ENCODE measurements at regions not wholly inside any gene's neighbourhood (a gene's known extent, or its start where the extent isn't known, plus 50 kb on each side); places are given as distances from the start of the nearest gene placed in this dataset.
"Not testable (repeated sequence)": the region's sequence is repeated elsewhere in the genome, so short reads cannot be mapped to it uniquely, and the experiment has no call there.

- Mint-ChIP-seq H3K27ac (peak overlapping the region; percentile 54), H3K4me3 (peak overlapping the region; percentile 43), H3K4me1 (ENCODE audit: low read depth) (peaks cover 38% of the 10 kb centered on the region), H3K36me3 (peaks cover 12% of the 10 kb centered on the region)
- ChIA-PET CTCF (interaction anchor here (0.6 to 9.2 kb wide), 3 partner anchors 12 to 69 kb away, joined by 4 to 68 read pairs (median 9); a partner anchor contains a TSS), POLR2A (interaction anchor here (2.2 to 9.1 kb wide), 7 partner anchors 8 to 69 kb away, joined by 9 to 110 read pairs (median 45); a partner anchor contains a TSS)
- DNase-seq, H3K9me3 Mint-ChIP-seq, H3K27me3 Mint-ChIP-seq: not testable (repeated sequence)
- intact Hi-C loops (cut with micrococcal nuclease) = loop anchor here (1.0 kb wide), 1 partner anchor 12 kb away; a partner anchor contains a TSS
These were observed 86.2 kb downstream of the OR2B2 start for GRCh38 chr6:27825848-27826611.

- H3K9me3 Mint-ChIP-seq = no peaks in the 10 kb centered on the region
- H3K4me1 Mint-ChIP-seq (ENCODE audit: low read depth) = peaks cover 32% of the 10 kb centered on the region
- no peak for DNase-seq
- peaks cover 12% of the 10 kb centered on the region for H3K36me3 Mint-ChIP-seq
- no peaks in the 10 kb centered on the region for H3K27me3 Mint-ChIP-seq
- ChIA-PET CTCF (interaction anchor here (0.6 to 9.2 kb wide), 9 partner anchors 11 to 531 kb away, joined by 3 to 68 read pairs (median 4); a partner anchor contains a TSS), POLR2A (interaction anchor here (0.6 to 9.1 kb wide), 19 partner anchors 8 to 1804 kb away, joined by 3 to 110 read pairs (median 5); a partner anchor contains a TSS)
- H3K4me3 Mint-ChIP-seq = peak overlapping the region; percentile 87
- intact Hi-C loops (cut with micrococcal nuclease) = loop anchor here (1.0 kb wide), 1 partner anchor 13 kb away; a partner anchor contains a TSS
- peak overlapping the region; percentile 98 for H3K27ac Mint-ChIP-seq
These were observed 87.0 kb downstream of the OR2B2 start for GRCh38 chr6:27825025-27825793.

GRCh38 chr6:27824211-27825024, 87.8 kb downstream of the OR2B2 start:
- Mint-ChIP-seq H3K4me1 (ENCODE audit: low read depth) (peaks cover 29% of the 10 kb centered on the region), H3K4me3 (peak overlapping the region; percentile 87), H3K36me3 (peaks cover 12% of the 10 kb centered on the region), H3K27ac (peak overlapping the region; percentile 98)
- intact Hi-C loops (cut with micrococcal nuclease) = loop anchor here (1.0 kb wide), 3 partner anchors 14 to 48 kb away; a partner anchor contains a TSS
- not testable (repeated sequence) for H3K9me3 Mint-ChIP-seq, H3K27me3 Mint-ChIP-seq
- DNase-seq = peak; percentile 67
- CTCF ChIA-PET = interaction anchor here (1.0 to 9.2 kb wide), 8 partner anchors 10 to 532 kb away, joined by 3 to 68 read pairs (median 4); a partner anchor contains a TSS
- POLR2A ChIA-PET = interaction anchor here (0.6 to 9.1 kb wide), 20 partner anchors 9 to 1803 kb away, joined by 3 to 110 read pairs (median 4); a partner anchor contains a TSS

- Mint-ChIP-seq H3K4me1 (ENCODE audit: low read depth) (peaks cover 28% of the 10 kb centered on the region), H3K4me3 (peak overlapping the region; percentile 87)
- POLR2A ChIA-PET = interaction anchor here (1.1 to 9.1 kb wide), 11 partner anchors 9 to 1802 kb away, joined by 3 to 110 read pairs (median 23); a partner anchor contains a TSS
These were observed 88.4 kb downstream of the OR2B2 start for GRCh38 chr6:27823714-27824210.

GRCh38 chr6:27816906-27817305, 95.3 kb downstream of the OR2B2 start:
- DNase-seq = no peak
- POLR2A ChIA-PET = interaction anchor here (1.1 to 9.1 kb wide), 3 partner anchors 50 to 670 kb away, joined by 3 to 110 read pairs (median 3); a partner anchor contains a TSS
- H3K27me3 Mint-ChIP-seq = peaks cover 4% of the 10 kb centered on the region
- intact Hi-C loops (cut with micrococcal nuclease) = loop anchor here (5.0 to 10.0 kb wide), 3 partner anchors 320 to 1662 kb away; a partner anchor contains a TSS
- peaks cover 30% of the 10 kb centered on the region for H3K4me1 Mint-ChIP-seq (ENCODE audit: low read depth)
- CTCF ChIA-PET = interaction anchor here (2.0 to 9.2 kb wide), 2 partner anchors 55 to 78 kb away, joined by 7 to 68 read pairs; a partner anchor contains a TSS
- H3K36me3 Mint-ChIP-seq = peaks cover 9% of the 10 kb centered on the region
- H3K4me3 Mint-ChIP-seq = no peak overlapping the region
- no peaks in the 10 kb centered on the region for H3K9me3 Mint-ChIP-seq
- peak overlapping the region; percentile 56 for H3K27ac Mint-ChIP-seq

More at GRCh38 chr6:27823714-27824210, 88.4 kb downstream of the OR2B2 start:
- not testable (repeated sequence) for H3K27me3 Mint-ChIP-seq, H3K9me3 Mint-ChIP-seq
- DNase-seq = peak; percentile 87
- H3K27ac Mint-ChIP-seq = peak overlapping the region; percentile 98
- H3K36me3 Mint-ChIP-seq = peaks cover 12% of the 10 kb centered on the region
- CTCF ChIA-PET = interaction anchor here (1.3 to 9.2 kb wide), 4 partner anchors 14 to 71 kb away, joined by 4 to 68 read pairs (median 6); a partner anchor contains a TSS
- intact Hi-C loops (cut with micrococcal nuclease) = loop anchor here (1.0 kb wide), 3 partner anchors 8 to 49 kb away; a partner anchor contains a TSS

- POLR2A ChIA-PET = interaction anchor here (0.6 to 9.4 kb wide), 17 partner anchors 8 to 1783 kb away, joined by 3 to 224 read pairs (median 11); a partner anchor contains a TSS
- DNase-seq = peak; percentile 81
- H3K27ac Mint-ChIP-seq = peak overlapping the region; percentile 96
- intact Hi-C loops (cut with micrococcal nuclease) = loop anchor here (1.0 to 10.0 kb wide), 9 partner anchors 8 to 1783 kb away; a partner anchor contains a TSS
- CTCF ChIA-PET = interaction anchor here (0.7 to 1.3 kb wide), 4 partner anchors 10 to 78 kb away, joined by 3 to 4 read pairs (median 3); a partner anchor contains a TSS
- H3K9me3 Mint-ChIP-seq = no peaks in the 10 kb centered on the region
- peaks cover 42% of the 10 kb centered on the region for H3K4me1 Mint-ChIP-seq (ENCODE audit: low read depth)
- H3K4me3 Mint-ChIP-seq = peak overlapping the region; percentile 87
- H3K27me3 Mint-ChIP-seq = peaks cover 4% of the 10 kb centered on the region
- H3K36me3 Mint-ChIP-seq = peaks cover 19% of the 10 kb centered on the region
These were observed 97.4 kb downstream of the OR2B2 start for GRCh38 chr6:27814665-27815424.

GRCh38 chr6:27814415-27814664, 97.9 kb downstream of the OR2B2 start:
- peaks cover 21% of the 10 kb centered on the region for H3K36me3 Mint-ChIP-seq
- H3K27me3 Mint-ChIP-seq = not testable (repeated sequence)
- H3K4me1 Mint-ChIP-seq (ENCODE audit: low read depth) = peaks cover 43% of the 10 kb centered on the region

GRCh38 chr6:27812805-27813492, 99.2 kb downstream of the OR2B2 start:
- Mint-ChIP-seq H3K4me1 (ENCODE audit: low read depth) (peaks cover 52% of the 10 kb centered on the region), H3K36me3 (peaks cover 26% of the 10 kb centered on the region), H3K27ac (peak overlapping the region; percentile 96), H3K27me3 (peaks cover 4% of the 10 kb centered on the region), H3K9me3 (no peaks in the 10 kb centered on the region), H3K4me3 (peak overlapping the region; percentile 47)
- intact Hi-C loops (cut with micrococcal nuclease) = loop anchor here (5.0 to 10.0 kb wide), 4 partner anchors 336 to 1781 kb away; a partner anchor contains a TSS
- CTCF ChIA-PET = interaction anchor here (0.5 to 0.9 kb wide), 2 partner anchors 666 to 1711 kb away, joined by 3 to 4 read pairs; a partner anchor contains a TSS
- POLR2A ChIA-PET = interaction anchor here (0.9 to 9.4 kb wide), 9 partner anchors 10 to 680 kb away, joined by 3 to 224 read pairs (median 21); a partner anchor contains a TSS
- DNase-seq = no peak

More at GRCh38 chr6:27814415-27814664, 97.9 kb downstream of the OR2B2 start:
- not testable (repeated sequence) for H3K9me3 Mint-ChIP-seq, DNase-seq
- intact Hi-C loops (cut with micrococcal nuclease) = loop anchor here (1.0 to 10.0 kb wide), 7 partner anchors 52 to 1782 kb away; a partner anchor contains a TSS
- H3K27ac Mint-ChIP-seq = peak overlapping the region; percentile 96
- H3K4me3 Mint-ChIP-seq = peak overlapping the region; percentile 87
- POLR2A ChIA-PET = interaction anchor here (0.6 to 9.4 kb wide), 17 partner anchors 9 to 1782 kb away, joined by 3 to 224 read pairs (median 11); a partner anchor contains a TSS
- CTCF ChIA-PET = interaction anchor here (0.7 to 1.3 kb wide), 4 partner anchors 11 to 79 kb away, joined by 3 to 4 read pairs (median 3); a partner anchor contains a TSS

GRCh38 chr6:27812078-27812804, 100.0 kb downstream of the OR2B2 start:
- POLR2A ChIA-PET = interaction anchor here (3.3 to 9.4 kb wide), 7 partner anchors 13 to 680 kb away, joined by 31 to 224 read pairs (median 69); a partner anchor contains a TSS
- CTCF ChIA-PET = interaction anchor here (0.9 to 6.2 kb wide), 3 partner anchors 16 to 665 kb away, joined by 4 to 71 read pairs (median 4); a partner anchor contains a TSS
- Mint-ChIP-seq H3K27me3 (peaks cover 4% of the 10 kb centered on the region), H3K27ac (peak overlapping the region; percentile 62), H3K36me3 (peaks cover 27% of the 10 kb centered on the region), H3K4me1 (ENCODE audit: low read depth) (peaks cover 53% of the 10 kb centered on the region), H3K9me3 (no peaks in the 10 kb centered on the region), H3K4me3 (no peak overlapping the region)
- intact Hi-C loops (cut with micrococcal nuclease) = loop anchor here (5.0 to 10.0 kb wide), 4 partner anchors 335 to 1780 kb away; a partner anchor contains a TSS
- no peak for DNase-seq

Data from activated CD4-positive, alpha-beta memory T cell treated with anti-CD3 and anti-CD28 coated beads for 36 hours (primary cell).